ENCODE measurements at regions not wholly inside any gene's neighbourhood (a gene's known extent, or its start where the extent isn't known, plus 50 kb on each side); places are given as distances from the start of the nearest gene placed in this dataset.

DNA sequence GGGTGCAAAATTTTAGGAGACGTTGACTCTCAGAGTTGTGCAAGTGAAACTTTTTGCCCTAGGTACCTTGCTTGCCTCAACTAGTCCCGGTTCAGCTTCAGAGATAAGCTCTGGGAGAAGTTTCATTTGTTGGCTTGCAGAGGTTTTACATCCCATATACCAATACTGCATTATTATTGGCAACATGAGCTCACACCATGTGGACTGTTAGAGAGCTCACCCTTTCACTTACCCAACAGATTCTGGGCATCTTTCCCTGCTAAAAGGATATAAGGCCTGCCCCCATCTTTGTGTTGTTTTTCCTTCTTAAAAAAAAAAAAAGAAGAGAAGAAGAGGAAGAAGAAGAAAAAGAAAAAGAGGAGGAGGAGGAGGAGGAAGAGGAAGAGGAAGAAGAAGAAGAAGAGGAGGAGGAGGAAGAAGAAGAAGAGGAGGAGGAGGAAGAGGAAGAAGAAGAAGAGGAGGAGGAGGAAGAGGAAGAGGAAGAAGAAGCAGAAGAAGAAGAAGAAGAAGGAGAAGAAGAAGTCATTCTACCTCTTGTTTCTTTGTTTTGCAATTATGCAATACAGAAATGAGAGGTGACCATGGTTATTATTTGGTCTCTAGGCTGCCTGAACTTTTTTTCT is 292.6 kb upstream of the IRX3 start:
- TF ChIP-seq REST (IDR thresholded peaks at IDR 0.05; ENCODE audit: insufficient read depth in 1 of 2, low read depth in 2 of 2, low read length in 2 of 2) (no peak), TAF1 (IDR thresholded peaks at IDR 0.05; ENCODE audit: borderline replicate concordance, insufficient read depth, low read length) (no peak), SIN3A (IDR thresholded peaks at IDR 0.05; ENCODE audit: borderline replicate concordance, insufficient read depth, low read length) (no peak)
